Smooth muscle cell (in vitro differentiated cells): ENCODE measurements at regions not wholly inside any gene's neighbourhood (a gene's known extent, or its start where the extent isn't known, plus 50 kb on each side); places are given as distances from the start of the nearest gene placed in this dataset.

ENCODE experiments used
- DNase-seq: peaks from one replicate; lab custom pipeline; 2025; ENCODE audit not compliant: unreplicated experiment; lab: John Stamatoyannopoulos, UW
- H2AFZ ChIP-seq: fragments of 200-600 bp; sonication (generic); 2 replicates; pipeline ENCODE4 v1.6.0; 2016; ENCODE audit warnings: antibody characterized with exemption, low read depth, mild to moderate bottlenecking
- H3F3A ChIP-seq: fragments of 200-600 bp; sonication (generic); 2 replicates; pipeline ENCODE4 v1.6.0; 2017; ENCODE audit warnings: antibody characterized with exemption, low read depth
- H3K27ac ChIP-seq: fragments of 200-600 bp; sonication (generic); 2 replicates; pipeline ENCODE4 v1.5.1; 2016; ENCODE audit warnings: low read depth, mild to moderate bottlenecking
- H3K27me3 ChIP-seq: fragments of 200-600 bp; sonication (generic); 2 replicates; pipeline ENCODE4 v1.6.1; 2016; ENCODE audit warnings: low read depth, mild to moderate bottlenecking
- H3K36me3 ChIP-seq: fragments of 200-600 bp; sonication (generic); 2 replicates; pipeline ENCODE4 v1.5.1; 2016; ENCODE audit warnings: low read depth
- H3K4me1 ChIP-seq: fragments of 200-600 bp; sonication (generic); 2 replicates; pipeline ENCODE4 v1.5.1; 2016; ENCODE audit warnings: low read depth
- H3K4me2 ChIP-seq: fragments of 200-600 bp; sonication (generic); 2 replicates; pipeline ENCODE4 v1.6.0; 2016; ENCODE audit warnings: mild to moderate bottlenecking
- H3K4me3 ChIP-seq: fragments of 200-600 bp; sonication (generic); 2 replicates; pipeline ENCODE4 v1.5.1; 2016; ENCODE audit warnings: mild to moderate bottlenecking
- H3K79me2 ChIP-seq: fragments of 200-600 bp; sonication (generic); 2 replicates; pipeline ENCODE4 v1.6.0; 2016; ENCODE audit warnings: low read depth, mild to moderate bottlenecking
- H3K9ac ChIP-seq: fragments of 200-600 bp; sonication (generic); 2 replicates; pipeline ENCODE4 v1.6.0; 2016; ENCODE audit warnings: low read depth
- H3K9me3 ChIP-seq: fragments of 200-600 bp; sonication (generic); replicated peaks from 2 replicates; pipeline ENCODE4 v1.5.1; 2016; ENCODE audit warnings: low read depth
- H4K20me1 ChIP-seq: fragments of 200-600 bp; sonication (generic); 2 replicates; pipeline ENCODE4 v1.6.0; 2016; ENCODE audit warnings: low read depth
- CTCF ChIP-seq: fragments of 200-600 bp; sonication (generic); IDR thresholded peaks from 2 replicates; pipeline ENCODE4 v1.5.1; 2017; ENCODE audit warnings: borderline replicate concordance, mild to moderate bottlenecking, antibody characterized with exemption; ENCODE audit not compliant: insufficient read depth, poor library complexity, severe bottlenecking
- WGBS: methylation state at CpG from one replicate; pipeline ENCODE4 v1.1.7; 2016; ENCODE audit warnings: low lambda C conversion rate; 5-methylcytosine and 5-hydroxymethylcytosine counted together

- TF ChIP-seq CTCF, result peak; percentile 74
- H3K4me1 ChIP-seq, result no peaks in the 10 kb centered on the region
Measured at GRCh38 chr6:165049362-165049761, 260.0 kb downstream of the C6orf118 start.

GRCh38 chr6:165047952-165048351, 261.5 kb downstream of the C6orf118 start:
- Histone ChIP-seq H4K20me1 (no peaks in the 10 kb centered on the region), H3F3A (no peaks in the 10 kb centered on the region), H3K4me2 (no peak overlapping the region), H3K79me2 (no peaks in the 10 kb centered on the region), H3K27me3 (no peaks in the 10 kb centered on the region), H3K9ac (no peak overlapping the region), H2AFZ (no peak overlapping the region), H3K4me3 (no peak overlapping the region), H3K36me3 (no peaks in the 10 kb centered on the region), H3K4me1 (no peaks in the 10 kb centered on the region), H3K9me3 (peaks cover 2% of the 10 kb centered on the region), H3K27ac (no peak overlapping the region)
- no peak for DNase-seq
- TF ChIP-seq CTCF, result no peak
- 88% methylated on average over 2 of the region's 2 CpGs for WGBS

More at GRCh38 chr6:165049362-165049761, 260.0 kb downstream of the C6orf118 start:
- Histone ChIP-seq H3F3A (no peaks in the 10 kb centered on the region), H3K9me3 (peaks cover 2% of the 10 kb centered on the region), H4K20me1 (no peaks in the 10 kb centered on the region), H3K4me2 (no peak overlapping the region), H3K27me3 (no peaks in the 10 kb centered on the region), H2AFZ (no peak overlapping the region), H3K36me3 (no peaks in the 10 kb centered on the region), H3K4me3 (no peak overlapping the region), H3K79me2 (no peaks in the 10 kb centered on the region), H3K27ac (no peak overlapping the region), H3K9ac (no peak overlapping the region)
- WGBS, result 36% methylated on average over 7 of the region's 7 CpGs
- no peak for DNase-seq

- no peaks in the 10 kb centered on the region for H3K36me3 ChIP-seq
- no peaks in the 10 kb centered on the region for H3K27me3 ChIP-seq
- no peak overlapping the region for H3K9ac ChIP-seq
- H3K4me1 ChIP-seq, result no peaks in the 10 kb centered on the region
- no peak overlapping the region for H3K4me3 ChIP-seq
- H2AFZ ChIP-seq, result no peak overlapping the region
- H3F3A ChIP-seq, result no peaks in the 10 kb centered on the region
- no peak for DNase-seq
- no peak overlapping the region for H3K4me2 ChIP-seq
- H3K27ac ChIP-seq, result no peak overlapping the region
- no peaks in the 10 kb centered on the region for H3K79me2 ChIP-seq
- H3K9me3 ChIP-seq, result peaks cover 2% of the 10 kb centered on the region
- H4K20me1 ChIP-seq, result no peaks in the 10 kb centered on the region
- TF ChIP-seq CTCF, result no peak
- 79% methylated on average over 2 of the region's 2 CpGs for WGBS
Measured at GRCh38 chr6:165045631-165046030, 263.8 kb downstream of the C6orf118 start.

GRCh38 chr6:165042912-165043311, 266.5 kb downstream of the C6orf118 start:
- Histone ChIP-seq H3K36me3 (no peaks in the 10 kb centered on the region), H3K27ac (no peak overlapping the region), H3K4me2 (no peak overlapping the region), H3K4me1 (no peaks in the 10 kb centered on the region), H3K27me3 (no peaks in the 10 kb centered on the region), H3K4me3 (no peak overlapping the region), H3F3A (no peaks in the 10 kb centered on the region), H4K20me1 (no peaks in the 10 kb centered on the region), H3K79me2 (no peaks in the 10 kb centered on the region), H3K9me3 (peaks cover 2% of the 10 kb centered on the region), H3K9ac (no peak overlapping the region), H2AFZ (no peak overlapping the region)
- WGBS, result 92% methylated on average over 2 of the region's 2 CpGs
- no peak for TF ChIP-seq CTCF
- DNase-seq, result no peak
